HG03025 (cell line): ENCODE measurements at regions not wholly inside any gene's neighbourhood (a gene's known extent, or its start where the extent isn't known, plus 50 kb on each side); places are given as distances from the start of the nearest gene placed in this dataset.

ENCODE experiments used
- ATAC-seq: cut with Tn5 transposase; IDR thresholded peaks from one replicate; pipeline ENCODE4 v1.9.1; 2021; ENCODE audit warnings: mild to moderate bottlenecking, moderate library complexity; ENCODE audit not compliant: unreplicated experiment, low FRiP score

- ATAC-seq, result no peak
These were observed 249.1 kb upstream of the MANEA start for GRCh38 chr6:95328231-95328630.

- no peak for ATAC-seq
These were observed 225.1 kb upstream of the MANEA start for GRCh38 chr6:95352064-95352795.

- no peak for ATAC-seq
These were observed 222.8 kb upstream of the MANEA start for GRCh38 chr6:95354551-95354950.

DNA sequence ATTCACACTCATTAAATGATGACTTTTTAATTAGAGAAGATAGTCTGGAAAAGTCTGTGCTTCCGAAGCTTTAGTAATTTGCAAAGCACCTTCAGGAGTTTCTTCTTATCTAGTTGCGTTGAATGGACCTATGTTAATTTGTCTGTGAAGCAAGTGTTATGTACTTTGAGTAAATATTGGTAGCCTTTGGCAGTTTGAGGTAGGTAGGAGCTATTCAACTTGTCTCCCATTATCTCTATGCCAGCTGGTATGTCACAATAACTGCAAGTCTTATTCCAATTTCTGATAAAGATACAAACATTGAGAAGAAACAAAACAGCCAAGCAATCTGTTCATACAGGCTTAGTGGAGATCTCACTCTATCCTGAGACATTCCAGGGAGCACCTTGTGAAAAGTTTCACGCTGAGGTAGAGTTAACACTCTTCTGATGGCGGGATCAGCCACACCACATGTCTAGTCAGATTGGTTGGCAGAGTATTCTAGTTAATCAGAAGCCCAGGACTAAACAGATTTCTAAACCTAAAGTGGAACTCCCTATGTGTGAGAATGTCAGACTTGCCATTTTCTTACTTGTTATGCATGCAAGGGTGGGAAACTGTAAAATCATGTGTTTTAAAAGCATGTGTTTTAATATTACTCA lies 219.8 kb upstream of the MANEA start:
- no peak for ATAC-seq

- peak; percentile 76 for ATAC-seq
These were observed 213.2 kb upstream of the MANEA start for GRCh38 chr6:95364016-95364604.

GRCh38 chr6:95365454-95365853 lies 211.9 kb upstream of the MANEA start:
- ATAC-seq, result no peak

- ATAC-seq, result no peak
These were observed 210.9 kb upstream of the MANEA start for GRCh38 chr6:95366414-95366813.

DNA sequence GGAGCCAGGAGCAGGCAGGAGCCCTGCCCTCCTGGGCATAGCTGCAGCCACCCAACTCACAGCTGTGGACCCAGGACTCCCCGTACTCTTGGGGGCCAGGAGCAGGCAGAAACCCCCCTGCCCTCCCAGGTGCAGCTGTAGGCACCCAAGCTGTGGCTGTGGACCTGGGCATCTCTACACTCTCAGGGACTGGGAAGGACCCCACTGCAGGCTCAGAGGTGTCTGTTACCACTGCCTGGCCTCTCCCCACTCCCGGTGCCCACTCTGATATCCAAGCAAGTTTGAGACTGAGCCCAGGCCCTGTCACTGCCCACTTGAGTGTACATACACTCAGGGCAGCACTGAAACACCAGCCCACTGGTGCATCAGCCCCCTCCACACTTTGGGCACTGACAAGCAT lies 193.5 kb upstream of the MANEA start:
- no peak for ATAC-seq

- no peak for ATAC-seq
These were observed 192.3 kb upstream of the MANEA start for GRCh38 chr6:95384988-95385387.

GRCh38 chr6:95387845-95388244 lies 189.5 kb upstream of the MANEA start:
- no peak for ATAC-seq

- ATAC-seq, result no peak
These were observed 172.6 kb upstream of the MANEA start for GRCh38 chr6:95404777-95405176.

DNA sequence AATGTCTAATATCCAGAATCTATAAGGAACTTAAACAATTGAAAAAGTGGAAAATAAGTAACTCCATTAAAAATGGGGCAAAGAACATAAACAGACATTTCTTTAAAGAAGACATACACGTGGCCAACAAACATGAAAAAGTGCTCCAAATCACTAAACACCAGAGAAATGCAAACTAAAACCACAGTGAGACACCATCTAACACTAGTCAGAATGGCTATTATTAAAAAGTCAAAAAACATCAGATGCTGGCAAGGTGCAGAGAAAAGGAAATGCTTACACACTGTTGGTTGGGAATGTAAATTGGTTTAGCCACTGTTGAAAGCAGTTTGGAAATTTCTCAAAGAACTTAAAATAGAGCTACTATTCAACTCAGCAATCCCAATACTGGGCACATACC lies 169.2 kb upstream of the MANEA start:
- no peak for ATAC-seq

GRCh38 chr6:95410168-95410567 lies 167.2 kb upstream of the MANEA start:
- no peak for ATAC-seq

DNA sequence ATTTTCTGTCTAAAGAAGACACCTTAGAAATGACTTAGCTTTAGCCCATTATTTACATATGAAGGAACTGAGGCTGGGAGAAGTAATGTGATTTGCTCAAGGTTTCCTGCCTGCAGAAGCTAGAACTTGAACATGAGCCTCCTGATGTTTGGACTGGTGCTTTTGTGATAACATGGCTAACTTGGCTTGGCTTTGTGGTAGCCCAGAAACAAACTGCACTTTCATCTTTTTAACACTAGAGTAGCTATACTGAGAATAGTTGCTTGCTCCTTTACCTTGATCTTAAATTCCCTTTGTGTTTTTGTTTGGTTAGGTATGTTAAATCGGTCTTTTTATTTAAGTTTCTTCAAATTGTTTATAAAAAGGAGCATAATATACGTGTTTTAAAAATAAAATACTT lies 163.5 kb upstream of the MANEA start:
- ATAC-seq, result no peak

DNA sequence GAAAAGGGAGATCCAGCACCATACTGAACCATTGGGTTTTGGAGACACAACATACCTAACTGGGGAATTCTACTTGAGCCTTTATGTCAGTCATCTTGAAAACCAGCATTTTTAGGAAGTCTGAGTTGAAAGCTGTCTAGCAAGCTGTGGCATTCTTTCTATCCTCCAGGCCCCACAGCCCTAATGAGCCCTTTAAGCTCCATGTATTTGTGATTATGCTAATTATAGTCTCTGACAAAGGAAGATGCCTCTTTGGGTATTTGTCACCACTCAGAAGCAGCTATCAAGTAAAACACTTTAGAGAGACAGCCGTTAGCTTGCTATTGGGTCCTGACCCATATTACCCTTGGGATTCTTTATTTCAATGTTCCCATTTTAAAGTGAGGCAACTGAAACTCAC lies 159.5 kb upstream of the MANEA start:
- no peak for ATAC-seq

- no peak for ATAC-seq
These were observed 156.5 kb upstream of the MANEA start for GRCh38 chr6:95420792-95421191.

- ATAC-seq, result no peak
These were observed 154.0 kb upstream of the MANEA start for GRCh38 chr6:95423331-95423730.

DNA sequence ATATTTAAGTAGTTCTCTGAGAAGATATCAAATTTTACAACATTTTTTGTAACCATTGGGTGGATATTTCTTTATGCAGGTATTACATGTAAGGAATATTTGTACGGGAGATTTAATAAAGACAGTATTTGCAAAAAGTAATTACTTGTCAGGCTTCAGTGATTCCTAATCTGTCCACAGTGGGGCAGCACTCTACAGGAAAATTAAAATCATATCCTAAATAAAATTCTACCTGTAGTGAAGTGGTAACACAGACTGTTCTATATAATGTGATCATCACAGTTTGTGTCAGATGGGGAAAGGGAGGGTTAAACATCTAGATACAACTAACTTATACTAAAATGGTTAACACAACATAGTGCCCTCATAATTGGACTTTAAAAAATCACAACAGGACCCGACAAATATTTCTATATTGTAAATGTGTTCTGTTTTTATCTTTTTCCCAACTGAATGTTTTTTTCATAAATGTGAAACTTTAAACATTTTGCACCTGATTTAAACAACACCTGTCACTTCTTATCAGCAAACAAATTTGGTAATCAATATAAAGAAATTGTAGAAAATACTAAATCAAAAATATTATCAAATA lies 145.6 kb upstream of the MANEA start:
- ATAC-seq, result peak; percentile 63

- ATAC-seq, result no peak
These were observed 137.6 kb upstream of the MANEA start for GRCh38 chr6:95439741-95440140.

- no peak for ATAC-seq
These were observed 129.1 kb upstream of the MANEA start for GRCh38 chr6:95448208-95448607.

- ATAC-seq, result no peak
These were observed 107.8 kb upstream of the MANEA start for GRCh38 chr6:95469511-95469910.

DNA sequence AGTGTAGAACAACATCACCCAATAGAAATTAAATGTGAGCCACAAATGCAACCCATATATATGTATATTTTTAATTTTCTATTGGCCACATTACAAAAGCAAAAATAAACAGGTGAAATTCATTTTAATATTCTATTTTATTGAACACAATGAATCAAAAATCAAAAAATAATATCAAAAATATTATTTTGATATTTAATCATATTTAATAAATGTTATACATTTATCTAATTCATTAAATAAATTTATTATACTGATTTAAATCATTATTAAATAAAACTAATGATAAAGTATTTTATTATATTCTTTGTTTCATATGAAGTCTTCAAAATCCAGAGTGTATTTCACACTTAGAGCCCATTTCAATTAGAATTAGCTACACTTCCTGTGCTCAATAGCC lies 98.4 kb upstream of the MANEA start:
- ATAC-seq, result no peak
